HCT116 (cell line): ENCODE measurements at regions not wholly inside any gene's neighbourhood (a gene's known extent, or its start where the extent isn't known, plus 50 kb on each side); places are given as distances from the start of the nearest gene placed in this dataset.

Experiments
- CBX3 ChIP-seq: IDR thresholded peaks from 2 replicates; pipeline ENCODE4 v1.6.1; 2012; ENCODE audit warnings: low read depth
- CTCF ChIP-seq, 3 experiments: fragments of 200-600 bp in 1 of 3; sonication (generic) in 1 of 3; IDR thresholded peaks in 2 of 3; conservative IDR thresholded peaks in 1 of 3; 2 replicates each; pipeline ENCODE4 v1.5.1; 2012 to 2017; ENCODE audit warnings: low read depth in 2 of 3, low read length in 2 of 3, antibody characterized with exemption in 1 of 3, borderline replicate concordance in 1 of 3, control low read depth in 1 of 3, mild to moderate bottlenecking in 1 of 3, mixed read lengths in 1 of 3, mixed run types in 1 of 3, moderate library complexity in 1 of 3; ENCODE audit not compliant: insufficient read depth in 1 of 3
- EZH2phosphoT487 ChIP-seq: fragments of 200-600 bp; IDR thresholded peaks from 2 replicates; pipeline ENCODE4 v1.6.1; 2018; ENCODE audit warnings: antibody characterized with exemption, borderline replicate concordance
- POLR2A ChIP-seq: IDR thresholded peaks from 2 replicates; pipeline ENCODE4 v1.7.0; 2011; ENCODE audit warnings: borderline replicate concordance; ENCODE audit not compliant: insufficient read depth, insufficient read length; ENCODE audit errors: extremely low read depth
- REST ChIP-seq: IDR thresholded peaks from 2 replicates; pipeline ENCODE4 v1.6.1; 2012; ENCODE audit warnings: low read depth
- SIN3A ChIP-seq: IDR thresholded peaks from 2 replicates; pipeline ENCODE4 v1.6.1; 2012; ENCODE audit warnings: low read depth
- SP1 ChIP-seq: IDR thresholded peaks from 2 replicates; pipeline ENCODE4 v1.6.1; 2012; ENCODE audit warnings: low read depth
- TCF7L2 ChIP-seq: IDR thresholded peaks from 2 replicates; pipeline ENCODE4 v1.7.0; 2011; ENCODE audit warnings: borderline replicate concordance, inconsistent platforms; ENCODE audit not compliant: insufficient read depth, insufficient read length; ENCODE audit errors: extremely low read depth
- ZNF274 ChIP-seq: fragments of 200-500 bp; sonication (Bioruptor generic); IDR thresholded peaks from 2 replicates; pipeline ENCODE4 v1.6.1; 2014; ENCODE audit warnings: mild to moderate bottlenecking, low read depth, low read length, inconsistent platforms

- TF ChIP-seq REST (no peak), ZNF274 (no peak), CTCF (IDR thresholded peaks at IDR 0.05 in 2 of 3, conservative IDR thresholded peaks at IDR 0.05 in 1 of 3; ENCODE audit: borderline replicate concordance in 1 of 3, insufficient read depth in 1 of 3, low read depth in 2 of 3, low read length in 2 of 3) (no peak), POLR2A (no peak), EZH2phosphoT487 (no peak), SP1 (no peak), SIN3A (no peak), CBX3 (no peak), TCF7L2 (no peak)
Measured at GRCh38 chr1:187838335-187839293, 1009.9 kb downstream of the PLA2G4A start.
